ENCODE measurements at regions not wholly inside any gene's neighbourhood (a gene's known extent, or its start where the extent isn't known, plus 50 kb on each side); places are given as distances from the start of the nearest gene placed in this dataset.

DNA sequence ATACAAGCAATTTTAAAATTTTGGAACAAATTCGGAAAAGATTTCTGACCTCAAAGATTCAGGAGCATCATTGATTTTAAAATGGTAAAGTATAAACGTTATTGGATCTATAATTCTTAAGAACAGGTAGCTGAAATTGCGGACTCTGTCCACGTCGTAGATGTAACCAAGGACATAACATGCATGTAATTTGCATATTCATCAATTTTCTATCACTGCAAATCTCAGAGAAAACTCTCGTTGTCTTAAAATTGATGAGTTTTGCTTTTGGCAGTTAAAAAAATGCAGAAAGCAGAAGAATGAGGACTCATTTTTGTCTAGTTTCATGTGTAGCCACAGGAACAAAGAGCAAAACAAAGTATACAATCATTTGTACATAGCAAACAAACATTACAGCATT lies 1094.4 kb downstream of the SI start:
- no peak overlapping the region for H3K27ac ChIP-seq
- no peaks in the 10 kb centered on the region for H3K27me3 ChIP-seq
- ATAC-seq (no peak), DNase-seq (no peak)
- TF ChIP-seq, protein P1, sequence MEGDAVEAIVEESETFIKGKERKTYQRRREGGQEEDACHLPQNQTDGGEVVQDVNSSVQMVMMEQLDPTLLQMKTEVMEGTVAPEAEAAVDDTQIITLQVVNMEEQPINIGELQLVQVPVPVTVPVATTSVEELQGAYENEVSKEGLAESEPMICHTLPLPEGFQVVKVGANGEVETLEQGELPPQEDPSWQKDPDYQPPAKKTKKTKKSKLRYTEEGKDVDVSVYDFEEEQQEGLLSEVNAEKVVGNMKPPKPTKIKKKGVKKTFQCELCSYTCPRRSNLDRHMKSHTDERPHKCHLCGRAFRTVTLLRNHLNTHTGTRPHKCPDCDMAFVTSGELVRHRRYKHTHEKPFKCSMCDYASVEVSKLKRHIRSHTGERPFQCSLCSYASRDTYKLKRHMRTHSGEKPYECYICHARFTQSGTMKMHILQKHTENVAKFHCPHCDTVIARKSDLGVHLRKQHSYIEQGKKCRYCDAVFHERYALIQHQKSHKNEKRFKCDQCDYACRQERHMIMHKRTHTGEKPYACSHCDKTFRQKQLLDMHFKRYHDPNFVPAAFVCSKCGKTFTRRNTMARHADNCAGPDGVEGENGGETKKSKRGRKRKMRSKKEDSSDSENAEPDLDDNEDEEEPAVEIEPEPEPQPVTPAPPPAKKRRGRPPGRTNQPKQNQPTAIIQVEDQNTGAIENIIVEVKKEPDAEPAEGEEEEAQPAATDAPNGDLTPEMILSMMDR (IDR thresholded peaks at IDR 0.05): no peak
- no peak overlapping the region for H3K4me3 ChIP-seq
- intact Hi-C loops (cut with DNase I): no loop called here
- H3K9me3 ChIP-seq: no peaks in the 10 kb centered on the region
- H3K4me1 ChIP-seq: no peaks in the 10 kb centered on the region
- H3K36me3 ChIP-seq: no peaks in the 10 kb centered on the region

- Histone ChIP-seq H3K4me3 (no peak overlapping the region), H3K27ac (no peak overlapping the region), H3K36me3 (no peaks in the 10 kb centered on the region), H3K27me3 (no peaks in the 10 kb centered on the region), H3K9me3 (no peaks in the 10 kb centered on the region), H3K4me1 (no peaks in the 10 kb centered on the region)
- ATAC-seq: no peak
- TF ChIP-seq, protein P1 (IDR thresholded peaks at IDR 0.05): no peak
- DNase-seq: no peak
- intact Hi-C loops (cut with DNase I): no loop called here
These were observed 1106.4 kb downstream of the SI start for GRCh38 chr3:163971861-163972260.

DNA sequence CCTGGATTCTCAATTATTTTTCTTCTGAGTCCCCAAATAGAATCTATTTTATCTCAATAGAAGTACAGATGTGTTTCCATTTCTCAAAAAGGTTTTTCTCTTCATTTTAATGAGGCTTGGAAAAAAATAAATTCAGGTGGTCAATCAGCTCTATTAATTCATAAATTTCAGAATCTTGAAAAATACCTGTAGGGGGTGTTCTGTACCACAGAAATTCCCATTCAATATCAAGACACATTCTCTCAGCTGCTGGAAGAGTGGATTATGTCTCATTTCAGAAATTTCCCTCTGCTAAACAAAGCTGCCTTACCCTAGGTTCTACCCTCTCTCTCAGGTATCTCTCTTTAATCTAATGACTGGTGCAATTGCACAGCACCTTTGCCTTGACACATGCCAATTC lies 1121.2 kb downstream of the SI start:
- no peaks in the 10 kb centered on the region for H3K36me3 ChIP-seq
- no peak for DNase-seq
- no peak for ATAC-seq
- no peak overlapping the region for H3K4me3 ChIP-seq
- no peaks in the 10 kb centered on the region for H3K27me3 ChIP-seq
- TF ChIP-seq, protein P1 (IDR thresholded peaks at IDR 0.05): no peak
- H3K4me1 ChIP-seq: no peaks in the 10 kb centered on the region
- no peak overlapping the region for H3K27ac ChIP-seq
- no peaks in the 10 kb centered on the region for H3K9me3 ChIP-seq
- intact Hi-C loops (cut with DNase I): no loop called here

DNA sequence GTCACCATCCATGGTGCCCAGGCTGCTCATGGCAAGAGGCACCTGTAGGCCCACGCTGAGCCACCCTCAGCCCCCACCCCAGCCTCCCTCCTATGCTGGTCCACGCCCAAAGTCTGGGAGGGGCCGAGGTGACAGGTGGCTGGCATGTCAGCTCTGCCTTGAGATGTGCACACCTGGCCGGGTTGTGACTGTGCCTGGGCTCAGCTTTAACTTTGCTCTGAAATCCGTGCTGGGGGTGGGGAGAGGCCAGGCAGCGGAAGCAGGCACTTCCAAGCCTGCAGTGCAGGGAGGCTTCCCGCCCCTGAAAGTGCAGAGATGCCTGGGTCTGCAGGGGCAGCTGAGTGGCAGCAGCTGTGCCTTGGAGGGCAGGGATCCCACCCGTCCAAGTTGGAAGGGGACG lies 1124.8 kb downstream of the SI start:
- TF ChIP-seq, protein P1 (IDR thresholded peaks at IDR 0.05): no peak
- Histone ChIP-seq H3K27me3 (no peaks in the 10 kb centered on the region), H3K9me3 (no peaks in the 10 kb centered on the region), H3K36me3 (no peaks in the 10 kb centered on the region), H3K27ac (no peak overlapping the region), H3K4me3 (no peak overlapping the region), H3K4me1 (no peaks in the 10 kb centered on the region)
- intact Hi-C loops (cut with DNase I): no loop called here
- no peak for DNase-seq
- ATAC-seq: peak; percentile 42

DNA sequence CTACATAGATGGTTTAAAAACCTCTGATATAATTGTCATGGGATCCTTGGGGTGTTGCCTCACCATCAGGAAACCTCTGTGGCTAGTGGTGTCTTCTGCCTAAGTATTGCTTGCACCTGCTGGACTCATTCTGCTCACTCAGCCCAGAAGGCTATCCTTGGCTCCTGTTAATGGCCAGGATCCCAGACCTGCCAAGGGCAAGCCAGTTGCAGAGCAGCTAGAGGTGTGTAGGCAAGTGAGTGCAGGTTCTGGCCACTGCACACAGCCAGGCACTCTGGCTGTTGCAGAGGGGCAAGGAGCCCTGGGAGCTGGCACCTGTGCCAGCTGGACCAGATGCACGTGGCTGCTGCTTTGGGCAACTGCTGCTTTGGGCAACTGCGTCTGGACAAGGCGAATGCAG lies 1125.8 kb downstream of the SI start:
- no peak for DNase-seq
- Histone ChIP-seq H3K4me1 (no peaks in the 10 kb centered on the region), H3K27me3 (no peaks in the 10 kb centered on the region), H3K27ac (no peak overlapping the region), H3K4me3 (no peak overlapping the region), H3K9me3 (no peaks in the 10 kb centered on the region), H3K36me3 (no peaks in the 10 kb centered on the region)
- no peak for ATAC-seq
- TF ChIP-seq, protein P1 (IDR thresholded peaks at IDR 0.05): no peak
- intact Hi-C loops (cut with DNase I): no loop called here

GRCh38 chr3:163951397-163951987 lies 1126.8 kb downstream of the SI start:
- DNase-seq (no peak), ATAC-seq (no peak)
- H3K4me3 ChIP-seq: no peak overlapping the region
- H3K36me3 ChIP-seq: no peaks in the 10 kb centered on the region
- H3K27ac ChIP-seq: no peak overlapping the region
- TF ChIP-seq, protein P1 (IDR thresholded peaks at IDR 0.05): peak; percentile 29
- H3K9me3 ChIP-seq: no peaks in the 10 kb centered on the region
- intact Hi-C loops (cut with DNase I): no loop called here
- no peaks in the 10 kb centered on the region for H3K27me3 ChIP-seq
- H3K4me1 ChIP-seq: no peaks in the 10 kb centered on the region

Data from upper lobe of right lung (tissue), 1 donor.